Stimulated activated naive B cell treated with anti-CD40 and anti-IgM and Interleukin-4, amounts not matched to agents 10 μg/mL and 1 μg/mL and 100 μg/mL, for 72 hours (primary cell): ENCODE measurements at regions not wholly inside any gene's neighbourhood (a gene's known extent, or its start where the extent isn't known, plus 50 kb on each side); places are given as distances from the start of the nearest gene placed in this dataset.
A peak's percentile ranks its signal among the peaks of the same experiment; 100 is the strongest.

Source experiments
- ATAC-seq, 2 donors: fragments of 150-1000 bp; cut with Tn5 transposase; replicated peaks; 2 replicates each; pipeline ENCODE4 v1.10.0; 2021; ENCODE audit warnings: moderate library complexity in 1 of 2
- DNase-seq: peaks from one replicate; pipeline ENCODE4 v3.0.0; 2021
- H3K27ac Mint-ChIP-seq: one replicate; pipeline ENCODE4 v1.8.0; 2022; ENCODE audit warnings: mild to moderate bottlenecking, mixed read lengths
- H3K27me3 Mint-ChIP-seq, 2 donors: one replicate each; pipeline ENCODE4 v1.8.0; 2022; ENCODE audit warnings: mixed read lengths in 2 of 2
- H3K36me3 Mint-ChIP-seq, 2 donors: one replicate each; pipeline ENCODE4 v1.8.0; 2022; ENCODE audit warnings: mixed read lengths in 2 of 2, mild to moderate bottlenecking in 1 of 2
- H3K4me1 Mint-ChIP-seq, 2 donors: one replicate each; pipeline ENCODE4 v1.8.0; 2022; ENCODE audit warnings: mixed read lengths in 2 of 2, mild to moderate bottlenecking in 1 of 2
- H3K4me3 Mint-ChIP-seq, 2 donors: one replicate each; pipeline ENCODE4 v1.8.0; 2022; ENCODE audit warnings: mild to moderate bottlenecking in 2 of 2, mixed read lengths in 2 of 2, moderate library complexity in 1 of 2
- H3K9me3 Mint-ChIP-seq, 2 donors: one replicate each; pipeline ENCODE4 v1.8.0; 2022; ENCODE audit warnings: mixed read lengths in 2 of 2, mild to moderate bottlenecking in 1 of 2

DNA sequence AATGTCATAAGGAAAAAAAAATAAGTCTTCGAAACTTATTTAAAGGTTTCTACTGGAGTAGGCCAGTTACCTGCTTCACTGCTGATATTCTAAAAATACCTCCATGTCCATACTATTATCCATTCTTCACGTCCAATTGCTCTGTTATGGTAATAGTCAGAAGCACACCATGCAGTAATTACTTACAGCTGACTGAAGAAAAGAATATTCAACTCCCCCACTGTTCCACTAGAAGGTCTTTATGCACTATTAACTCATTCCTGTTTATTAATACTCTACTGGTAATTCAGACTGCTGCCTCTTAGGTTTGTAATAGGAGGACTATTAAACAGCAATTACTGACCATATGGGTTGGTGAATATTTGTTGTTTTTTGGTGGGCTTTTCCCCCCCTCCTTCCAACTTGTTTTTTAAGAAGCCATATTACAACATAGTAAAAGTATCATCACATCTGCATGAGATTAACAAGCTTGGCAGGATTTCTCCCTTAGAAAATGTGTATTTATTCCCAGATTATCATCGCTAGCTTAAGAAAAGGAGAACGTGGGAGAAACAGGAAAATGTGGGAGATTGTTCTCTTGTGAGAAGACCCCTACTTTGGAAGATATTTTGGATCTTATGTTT is 806.4 kb upstream of the FANCL start:
- Mint-ChIP-seq H3K4me1 (no peaks in the 10 kb centered on the region), H3K27ac (no peak overlapping the region), H3K9me3 (no peaks in the 10 kb centered on the region), H3K27me3 (peaks cover 4 to 7% of the 10 kb centered on the region in 2 donors), H3K4me3 (no peak overlapping the region), H3K36me3 (no peaks in the 10 kb centered on the region)
- DNase-seq, result no peak
- no peak for ATAC-seq

- DNase-seq, result no peak
- no peaks in the 10 kb centered on the region for H3K9me3 Mint-ChIP-seq
- ATAC-seq, result no peak
- H3K27ac Mint-ChIP-seq, result no peak overlapping the region
- no peaks in the 10 kb centered on the region for H3K4me1 Mint-ChIP-seq
- H3K36me3 Mint-ChIP-seq, result no peaks in the 10 kb centered on the region
- no peak overlapping the region for H3K4me3 Mint-ChIP-seq
- H3K27me3 Mint-ChIP-seq, result peaks cover 4 to 7% of the 10 kb centered on the region in 2 donors
Observed at GRCh38 chr2:59046401-59047372, 805.6 kb upstream of the FANCL start.

DNA sequence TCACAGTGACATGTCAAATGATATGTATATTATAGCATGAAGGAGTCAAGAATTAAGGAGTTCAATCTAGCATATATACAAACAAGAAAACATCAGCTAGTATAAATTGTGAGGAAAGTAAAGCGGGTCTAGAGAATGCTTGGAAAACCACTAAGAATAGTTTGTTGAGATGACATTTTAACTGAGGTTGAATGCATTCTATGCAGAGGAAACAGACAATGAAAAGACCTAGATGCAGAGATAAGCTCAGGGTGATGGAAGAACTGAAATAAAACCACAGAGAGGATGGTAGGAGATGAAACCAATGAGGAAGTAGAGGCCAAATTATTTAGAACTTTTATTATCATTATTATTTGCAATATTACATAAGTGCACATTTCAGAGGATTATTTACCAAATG is 803.6 kb upstream of the FANCL start:
- Mint-ChIP-seq H3K4me1 (no peaks in the 10 kb centered on the region), H3K4me3 (no peak overlapping the region), H3K27me3 (peaks cover 0 to 4% of the 10 kb centered on the region in 2 donors), H3K36me3 (no peaks in the 10 kb centered on the region), H3K9me3 (no peaks in the 10 kb centered on the region), H3K27ac (no peak overlapping the region)
- ATAC-seq, result no peak
- DNase-seq, result no peak

- Mint-ChIP-seq H3K4me3 (no peak overlapping the region), H3K9me3 (peaks cover 4 to 6% of the 10 kb centered on the region in 2 donors), H3K27me3 (no peaks in the 10 kb centered on the region), H3K4me1 (no peaks in the 10 kb centered on the region), H3K27ac (no peak overlapping the region), H3K36me3 (no peaks in the 10 kb centered on the region)
- ATAC-seq (no peak), DNase-seq (no peak)
Observed at GRCh38 chr2:59041139-59041538, 800.0 kb upstream of the FANCL start.

DNA sequence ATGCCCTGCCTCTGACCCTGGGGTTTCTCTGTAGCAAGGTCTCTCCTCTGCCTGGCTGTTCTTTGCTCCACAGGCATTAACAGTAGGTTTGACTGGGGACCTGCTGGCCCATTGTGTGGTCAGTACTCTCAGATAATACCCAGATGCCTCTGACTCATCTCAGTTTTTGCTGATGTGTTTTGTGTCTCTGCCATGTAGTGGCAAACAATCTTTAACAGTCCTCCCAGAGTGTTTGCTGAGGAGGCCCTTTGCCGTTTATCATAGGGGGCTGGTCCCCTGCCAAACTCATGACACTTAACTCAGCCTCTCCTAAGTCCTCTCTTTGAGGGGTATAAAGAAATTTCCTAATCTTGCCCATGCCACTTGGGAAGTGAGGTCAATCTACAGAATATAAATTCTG is 793.7 kb upstream of the FANCL start:
- ATAC-seq (no peak), DNase-seq (no peak)
- H3K4me1 Mint-ChIP-seq, result no peaks in the 10 kb centered on the region
- H3K27me3 Mint-ChIP-seq, result peaks cover 0 to 12% of the 10 kb centered on the region in 2 donors
- H3K4me3 Mint-ChIP-seq, result no peak overlapping the region
- no peaks in the 10 kb centered on the region for H3K36me3 Mint-ChIP-seq
- no peak overlapping the region for H3K27ac Mint-ChIP-seq
- peaks cover 4 to 6% of the 10 kb centered on the region in 2 donors for H3K9me3 Mint-ChIP-seq

DNA sequence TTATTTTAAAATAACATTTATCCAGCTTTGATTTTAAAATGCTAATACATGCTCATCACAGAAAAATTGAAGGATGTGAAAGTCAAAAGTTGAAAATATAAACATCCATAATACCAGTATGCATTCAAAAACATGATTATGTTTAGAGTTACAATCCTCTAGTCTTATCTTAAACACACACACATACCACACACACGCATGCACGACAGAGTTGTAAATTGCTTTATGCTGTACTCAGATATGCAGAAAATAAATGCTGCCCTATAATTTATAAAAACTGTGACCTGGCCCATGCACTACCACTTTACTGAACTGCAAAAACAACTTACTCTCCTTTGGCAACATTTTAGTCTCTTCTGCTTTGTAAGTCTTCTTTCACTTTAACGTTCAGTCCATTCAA is 793.0 kb upstream of the FANCL start:
- Mint-ChIP-seq H3K4me1 (no peaks in the 10 kb centered on the region), H3K27ac (no peak overlapping the region), H3K4me3 (no peak overlapping the region), H3K36me3 (no peaks in the 10 kb centered on the region), H3K27me3 (peaks cover 0 to 13% of the 10 kb centered on the region in 2 donors), H3K9me3 (peaks cover 4 to 6% of the 10 kb centered on the region in 2 donors)
- DNase-seq (no peak), ATAC-seq (no peak)

DNA sequence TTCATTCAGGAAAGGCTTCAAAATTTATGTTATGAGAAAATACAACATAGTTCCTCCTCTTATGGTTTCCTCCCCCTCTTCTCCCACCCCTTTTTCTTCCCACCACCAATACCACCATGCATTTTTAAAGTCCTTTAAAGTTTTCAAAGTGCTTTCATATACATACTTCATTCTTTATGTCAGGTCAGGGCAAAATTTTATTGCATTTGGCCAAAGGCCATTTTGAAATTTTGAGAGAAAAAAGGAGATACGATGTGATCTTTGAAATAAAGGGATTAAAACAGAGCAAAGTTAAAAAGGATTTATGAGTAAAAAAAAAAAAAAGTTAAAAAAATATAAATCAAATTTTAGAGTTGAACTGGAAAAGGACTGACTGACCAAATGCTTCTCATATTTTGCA is 792.5 kb upstream of the FANCL start:
- ATAC-seq (no peak), DNase-seq (no peak)
- Mint-ChIP-seq H3K9me3 (peaks cover 4 to 6% of the 10 kb centered on the region in 2 donors), H3K27ac (no peak overlapping the region), H3K4me3 (no peak overlapping the region), H3K4me1 (no peaks in the 10 kb centered on the region), H3K36me3 (no peaks in the 10 kb centered on the region), H3K27me3 (peaks cover 0 to 13% of the 10 kb centered on the region in 2 donors)

GRCh38 chr2:59032499-59032898 is 791.4 kb upstream of the FANCL start:
- peaks cover under 1 to 3% of the 10 kb centered on the region in 2 donors for H3K9me3 Mint-ChIP-seq
- DNase-seq, result no peak
- no peak overlapping the region for H3K4me3 Mint-ChIP-seq
- ATAC-seq, result no peak
- H3K4me1 Mint-ChIP-seq, result no peaks in the 10 kb centered on the region
- H3K36me3 Mint-ChIP-seq, result no peaks in the 10 kb centered on the region
- H3K27ac Mint-ChIP-seq, result no peak overlapping the region
- H3K27me3 Mint-ChIP-seq, result peaks cover 0 to 17% of the 10 kb centered on the region in 2 donors

- DNase-seq (no peak), ATAC-seq (no peak)
- H3K36me3 Mint-ChIP-seq, result no peaks in the 10 kb centered on the region
- H3K27ac Mint-ChIP-seq, result no peak overlapping the region
- H3K27me3 Mint-ChIP-seq, result peaks cover 11 to 17% of the 10 kb centered on the region in 2 donors
- H3K4me1 Mint-ChIP-seq, result peaks cover 4% of the 10 kb centered on the region in 2 donors
- no peak overlapping the region for H3K4me3 Mint-ChIP-seq
- H3K9me3 Mint-ChIP-seq, result no peaks in the 10 kb centered on the region
Observed at GRCh38 chr2:59029058-59029457, 787.9 kb upstream of the FANCL start.

DNA sequence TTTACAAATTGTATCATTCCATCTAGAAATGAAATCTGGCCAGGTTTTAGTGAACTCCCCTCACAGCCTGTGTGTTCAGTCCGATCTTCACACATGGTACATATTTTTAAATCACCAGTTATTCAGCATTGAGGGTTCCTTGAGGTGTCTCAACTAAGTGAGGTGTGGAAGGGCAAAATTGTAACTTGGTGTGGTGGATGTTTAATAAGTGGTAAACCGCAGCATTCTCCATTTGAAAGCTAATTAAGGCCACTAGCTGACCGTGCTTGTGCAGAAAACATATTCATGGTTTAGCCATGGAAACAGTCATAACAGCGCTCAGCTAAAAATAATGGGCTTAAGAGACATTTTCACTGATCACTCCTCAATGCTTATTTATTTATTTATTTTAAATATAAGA is 786.2 kb upstream of the FANCL start:
- H3K4me3 Mint-ChIP-seq, result no peak overlapping the region
- H3K9me3 Mint-ChIP-seq, result no peaks in the 10 kb centered on the region
- no peak for DNase-seq
- H3K36me3 Mint-ChIP-seq, result no peaks in the 10 kb centered on the region
- ATAC-seq, result no peak
- no peak overlapping the region for H3K27ac Mint-ChIP-seq
- peaks cover 11 to 17% of the 10 kb centered on the region in 2 donors for H3K27me3 Mint-ChIP-seq
- H3K4me1 Mint-ChIP-seq, result peaks cover 4% of the 10 kb centered on the region in 2 donors

GRCh38 chr2:59025157-59025757 is 784.1 kb upstream of the FANCL start:
- peaks cover 10 to 11% of the 10 kb centered on the region in 2 donors for H3K27me3 Mint-ChIP-seq
- H3K36me3 Mint-ChIP-seq, result no peaks in the 10 kb centered on the region
- peak; percentile 32 for DNase-seq
- no peak overlapping the region for H3K27ac Mint-ChIP-seq
- peak; percentile 69 to 79 for ATAC-seq
- H3K4me3 Mint-ChIP-seq, result peak overlapping the region in 1 of 2 donors; percentile 49
- no peaks in the 10 kb centered on the region for H3K9me3 Mint-ChIP-seq
- peaks cover 4% of the 10 kb centered on the region in 2 donors for H3K4me1 Mint-ChIP-seq

DNA sequence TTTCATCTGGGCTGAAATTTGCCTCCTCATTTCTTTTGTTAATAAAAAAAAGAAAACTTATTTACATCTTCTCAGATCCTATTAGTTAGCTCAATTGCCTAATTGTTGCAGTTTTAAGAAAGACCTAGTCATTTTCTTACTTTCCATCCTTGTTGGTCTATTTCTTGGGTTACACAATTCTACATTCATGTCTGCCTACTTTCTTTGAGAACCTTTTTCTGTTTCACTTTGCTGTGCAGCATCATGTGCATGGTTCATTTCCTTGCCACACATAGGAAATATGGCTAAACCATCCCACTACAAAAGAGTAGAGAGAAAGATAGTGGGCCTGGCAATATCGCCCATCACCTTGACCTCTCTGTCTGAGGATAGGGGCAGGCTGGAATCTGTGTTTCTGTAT is 780.7 kb upstream of the FANCL start:
- Mint-ChIP-seq H3K27me3 (peaks cover 0 to 6% of the 10 kb centered on the region in 2 donors), H3K27ac (no peak overlapping the region), H3K4me1 (peaks cover 4% of the 10 kb centered on the region in 2 donors), H3K4me3 (no peak overlapping the region), H3K9me3 (no peaks in the 10 kb centered on the region), H3K36me3 (no peaks in the 10 kb centered on the region)
- ATAC-seq (no peak), DNase-seq (no peak)

DNA sequence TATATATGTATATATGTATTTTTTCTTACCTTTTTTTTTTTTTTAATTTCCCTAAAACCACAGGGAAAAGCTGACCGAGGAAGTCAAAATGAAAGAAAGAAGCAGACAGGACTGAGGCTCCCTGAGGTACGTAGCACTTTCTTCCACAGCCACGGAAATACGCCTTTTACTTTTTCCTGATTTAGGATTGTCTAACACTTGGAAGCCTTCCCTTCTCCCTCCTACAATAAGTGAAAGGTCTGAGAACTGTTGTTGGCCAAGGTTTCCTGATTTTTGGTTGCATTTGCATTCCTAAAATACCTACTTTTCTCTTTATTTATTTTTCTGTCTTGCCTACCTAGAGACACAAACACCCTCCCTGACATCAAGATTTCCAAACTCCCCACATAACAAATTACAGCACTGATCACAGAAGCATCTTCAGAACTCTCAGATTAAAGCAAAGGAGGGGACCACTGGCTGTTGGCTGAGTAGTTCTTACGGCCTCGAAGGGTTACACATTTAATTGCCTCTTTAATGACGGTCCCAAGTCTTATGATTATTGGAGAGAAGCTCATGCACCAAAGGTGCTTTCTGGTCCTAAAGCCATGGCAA is 778.5 kb upstream of the FANCL start:
- Mint-ChIP-seq H3K36me3 (no peaks in the 10 kb centered on the region), H3K27ac (no peak overlapping the region), H3K27me3 (peaks cover 0 to 4% of the 10 kb centered on the region in 2 donors), H3K4me3 (no peak overlapping the region), H3K4me1 (no peaks in the 10 kb centered on the region), H3K9me3 (peaks cover 0 to 4% of the 10 kb centered on the region in 2 donors)
- no peak for DNase-seq
- ATAC-seq, result no peak

GRCh38 chr2:59018737-59019136 is 777.6 kb upstream of the FANCL start:
- H3K9me3 Mint-ChIP-seq, result peaks cover 0 to 4% of the 10 kb centered on the region in 2 donors
- DNase-seq, result no peak
- no peak overlapping the region for H3K4me3 Mint-ChIP-seq
- no peaks in the 10 kb centered on the region for H3K36me3 Mint-ChIP-seq
- H3K4me1 Mint-ChIP-seq, result no peaks in the 10 kb centered on the region
- no peak overlapping the region for H3K27ac Mint-ChIP-seq
- H3K27me3 Mint-ChIP-seq, result peaks cover 0 to 4% of the 10 kb centered on the region in 2 donors
- no peak for ATAC-seq
